Muscle layer of colon (tissue), 2 donors: ENCODE measurements at regions not wholly inside any gene's neighbourhood (a gene's known extent, or its start where the extent isn't known, plus 50 kb on each side); places are given as distances from the start of the nearest gene placed in this dataset.

Experiments
- H3K27ac ChIP-seq: one replicate; pipeline ENCODE4 v1.7.0; 2013; ENCODE audit warnings: low read depth, mild to moderate bottlenecking, low read length, moderate library complexity
- H3K27me3 ChIP-seq, 2 donors: one replicate each; pipeline ENCODE4 v1.7.0; 2013; ENCODE audit warnings: low read length in 2 of 2, mild to moderate bottlenecking in 2 of 2; ENCODE audit not compliant: insufficient read depth in 2 of 2, control insufficient read depth in 1 of 2
- H3K36me3 ChIP-seq: one replicate; pipeline ENCODE4 v1.7.0; 2013; ENCODE audit warnings: mild to moderate bottlenecking, low read length; ENCODE audit not compliant: insufficient read depth
- H3K4me1 ChIP-seq: one replicate; pipeline ENCODE4 v1.7.0; 2013; ENCODE audit warnings: mild to moderate bottlenecking, low read length; ENCODE audit not compliant: insufficient read depth
- H3K4me3 ChIP-seq, 2 donors: one replicate each; pipeline ENCODE4 v1.7.0; 2013; ENCODE audit warnings: low read length in 2 of 2, low read depth in 1 of 2, mild to moderate bottlenecking in 1 of 2, moderate library complexity in 1 of 2
- H3K9ac ChIP-seq: one replicate; pipeline ENCODE4 v1.7.0; 2013; ENCODE audit warnings: low read length
- H3K9me3 ChIP-seq: one replicate; pipeline ENCODE4 v1.7.0; 2013; ENCODE audit warnings: mild to moderate bottlenecking, low read length
- donor health status: abdominal sarcoma.
- donor health status: Adenocarcinoma of cecum.

- Histone ChIP-seq H3K4me1 (no peaks in the 10 kb centered on the region), H3K27ac (no peak overlapping the region), H3K36me3 (no peaks in the 10 kb centered on the region), H3K4me3 (no peak overlapping the region), H3K27me3 (no peaks in the 10 kb centered on the region), H3K9me3 (no peaks in the 10 kb centered on the region), H3K9ac (no peak overlapping the region)
Measured at GRCh38 chr11:115900111-115900510, 395.9 kb upstream of the CADM1 start.

- Histone ChIP-seq H3K4me3 (no peak overlapping the region), H3K4me1 (no peaks in the 10 kb centered on the region), H3K27ac (no peak overlapping the region), H3K36me3 (no peaks in the 10 kb centered on the region), H3K9ac (no peak overlapping the region), H3K9me3 (no peaks in the 10 kb centered on the region), H3K27me3 (no peaks in the 10 kb centered on the region)
Measured at GRCh38 chr11:115897707-115898106, 393.5 kb upstream of the CADM1 start.

GRCh38 chr11:115896084-115896483 lies 391.9 kb upstream of the CADM1 start:
- H3K36me3 ChIP-seq = no peaks in the 10 kb centered on the region
- H3K4me1 ChIP-seq = no peaks in the 10 kb centered on the region
- no peaks in the 10 kb centered on the region for H3K9me3 ChIP-seq
- no peaks in the 10 kb centered on the region for H3K27me3 ChIP-seq
- H3K27ac ChIP-seq = no peak overlapping the region
- no peak overlapping the region for H3K9ac ChIP-seq
- H3K4me3 ChIP-seq = no peak overlapping the region

GRCh38 chr11:115895594-115895993 lies 391.4 kb upstream of the CADM1 start:
- Histone ChIP-seq H3K36me3 (no peaks in the 10 kb centered on the region), H3K27me3 (no peaks in the 10 kb centered on the region), H3K9ac (no peak overlapping the region), H3K27ac (no peak overlapping the region), H3K4me3 (no peak overlapping the region), H3K4me1 (no peaks in the 10 kb centered on the region), H3K9me3 (no peaks in the 10 kb centered on the region)

- Histone ChIP-seq H3K9ac (no peak overlapping the region), H3K27ac (no peak overlapping the region), H3K4me1 (no peaks in the 10 kb centered on the region), H3K4me3 (no peak overlapping the region), H3K9me3 (no peaks in the 10 kb centered on the region), H3K27me3 (no peaks in the 10 kb centered on the region), H3K36me3 (no peaks in the 10 kb centered on the region)
Measured at GRCh38 chr11:115894176-115894575, 390.0 kb upstream of the CADM1 start.

GRCh38 chr11:115893461-115894099 lies 389.4 kb upstream of the CADM1 start:
- Histone ChIP-seq H3K4me1 (no peaks in the 10 kb centered on the region), H3K9me3 (no peaks in the 10 kb centered on the region), H3K27ac (no peak overlapping the region), H3K36me3 (no peaks in the 10 kb centered on the region), H3K4me3 (no peak overlapping the region), H3K27me3 (no peaks in the 10 kb centered on the region), H3K9ac (no peak overlapping the region)

GRCh38 chr11:115892016-115892415 lies 387.8 kb upstream of the CADM1 start:
- H3K36me3 ChIP-seq = no peaks in the 10 kb centered on the region
- no peaks in the 10 kb centered on the region for H3K27me3 ChIP-seq
- no peak overlapping the region for H3K27ac ChIP-seq
- no peak overlapping the region for H3K4me3 ChIP-seq
- no peaks in the 10 kb centered on the region for H3K4me1 ChIP-seq
- no peak overlapping the region for H3K9ac ChIP-seq
- H3K9me3 ChIP-seq = no peaks in the 10 kb centered on the region

- no peaks in the 10 kb centered on the region for H3K36me3 ChIP-seq
- no peaks in the 10 kb centered on the region for H3K27me3 ChIP-seq
Measured at GRCh38 chr11:115891581-115891980, 387.4 kb upstream of the CADM1 start.

GRCh38 chr11:115890500-115890899 lies 386.3 kb upstream of the CADM1 start:
- H3K27ac ChIP-seq = no peak overlapping the region
- no peaks in the 10 kb centered on the region for H3K36me3 ChIP-seq
- H3K9ac ChIP-seq = no peak overlapping the region
- H3K27me3 ChIP-seq = no peaks in the 10 kb centered on the region
- no peaks in the 10 kb centered on the region for H3K4me1 ChIP-seq
- H3K4me3 ChIP-seq = no peak overlapping the region
- H3K9me3 ChIP-seq = no peaks in the 10 kb centered on the region

More at GRCh38 chr11:115891581-115891980, 387.4 kb upstream of the CADM1 start:
- Histone ChIP-seq H3K9me3 (no peaks in the 10 kb centered on the region), H3K9ac (no peak overlapping the region), H3K27ac (no peak overlapping the region), H3K4me3 (no peak overlapping the region), H3K4me1 (no peaks in the 10 kb centered on the region)

GRCh38 chr11:115889712-115890111 lies 385.5 kb upstream of the CADM1 start:
- H3K36me3 ChIP-seq = no peaks in the 10 kb centered on the region
- H3K9me3 ChIP-seq = no peaks in the 10 kb centered on the region
- no peaks in the 10 kb centered on the region for H3K27me3 ChIP-seq
- H3K4me3 ChIP-seq = no peak overlapping the region
- no peak overlapping the region for H3K27ac ChIP-seq
- H3K4me1 ChIP-seq = no peaks in the 10 kb centered on the region
- no peak overlapping the region for H3K9ac ChIP-seq

GRCh38 chr11:115887727-115888126 lies 383.5 kb upstream of the CADM1 start:
- no peak overlapping the region for H3K9ac ChIP-seq
- no peak overlapping the region for H3K4me3 ChIP-seq
- no peaks in the 10 kb centered on the region for H3K9me3 ChIP-seq
- H3K36me3 ChIP-seq = no peaks in the 10 kb centered on the region
- no peaks in the 10 kb centered on the region for H3K4me1 ChIP-seq
- H3K27me3 ChIP-seq = no peaks in the 10 kb centered on the region
- H3K27ac ChIP-seq = no peak overlapping the region

GRCh38 chr11:115887316-115887715 lies 383.1 kb upstream of the CADM1 start:
- H3K9ac ChIP-seq = no peak overlapping the region
- H3K4me1 ChIP-seq = no peaks in the 10 kb centered on the region
- no peaks in the 10 kb centered on the region for H3K9me3 ChIP-seq
- no peak overlapping the region for H3K27ac ChIP-seq
- H3K4me3 ChIP-seq = no peak overlapping the region
- H3K27me3 ChIP-seq = no peaks in the 10 kb centered on the region
- H3K36me3 ChIP-seq = no peaks in the 10 kb centered on the region
